GM12891 (cell line): ENCODE measurements at regions not wholly inside any gene's neighbourhood (a gene's known extent, or its start where the extent isn't known, plus 50 kb on each side); places are given as distances from the start of the nearest gene placed in this dataset.

ENCODE experiments used
- PAX5 ChIP-seq: IDR thresholded peaks from 2 replicates; pipeline ENCODE4 v1.6.1; 2011; ENCODE audit warnings: low read length, moderate library complexity, mild to moderate bottlenecking; ENCODE audit not compliant: insufficient read depth, severe bottlenecking
- POLR2A ChIP-seq: IDR thresholded peaks from 2 replicates; pipeline ENCODE4 v1.6.1; 2011; ENCODE audit warnings: low read depth, low read length, control low read depth
- SPI1 ChIP-seq: IDR thresholded peaks from 2 replicates; pipeline ENCODE4 v1.6.1; 2011; ENCODE audit warnings: low read depth, low read length, control low read depth
- TAF1 ChIP-seq: IDR thresholded peaks from 2 replicates; pipeline ENCODE4 v1.6.1; 2011; ENCODE audit warnings: low read depth, low read length, control low read depth

GRCh38 chr16:86799367-86799766 is 221.0 kb downstream of the FOXL1 start:
- TF ChIP-seq TAF1 = no peak
- TF ChIP-seq POLR2A = no peak
- TF ChIP-seq SPI1 = no peak
- TF ChIP-seq PAX5 = no peak
